GM23248 (cell line): ENCODE measurements at regions not wholly inside any gene's neighbourhood (a gene's known extent, or its start where the extent isn't known, plus 50 kb on each side); places are given as distances from the start of the nearest gene placed in this dataset.
"Not testable (repeated sequence)": the region's sequence is repeated elsewhere in the genome, so short reads cannot be mapped to it uniquely, and the experiment has no call there.

Source experiments
- EZH2 ChIP-seq: fragments of 200-600 bp; sonication (generic); IDR thresholded peaks from 2 replicates; pipeline ENCODE4 v1.6.1; 2018; ENCODE audit warnings: antibody characterized with exemption, mild to moderate bottlenecking; ENCODE audit not compliant: insufficient read depth, poor library complexity, severe bottlenecking
- EZH2phosphoT487 ChIP-seq: fragments of 200-600 bp; sonication (generic); IDR thresholded peaks from 2 replicates; pipeline ENCODE4 v1.6.1; 2018; ENCODE audit warnings: antibody characterized with exemption, moderate library complexity, mild to moderate bottlenecking, low read depth; ENCODE audit not compliant: insufficient read depth

DNA sequence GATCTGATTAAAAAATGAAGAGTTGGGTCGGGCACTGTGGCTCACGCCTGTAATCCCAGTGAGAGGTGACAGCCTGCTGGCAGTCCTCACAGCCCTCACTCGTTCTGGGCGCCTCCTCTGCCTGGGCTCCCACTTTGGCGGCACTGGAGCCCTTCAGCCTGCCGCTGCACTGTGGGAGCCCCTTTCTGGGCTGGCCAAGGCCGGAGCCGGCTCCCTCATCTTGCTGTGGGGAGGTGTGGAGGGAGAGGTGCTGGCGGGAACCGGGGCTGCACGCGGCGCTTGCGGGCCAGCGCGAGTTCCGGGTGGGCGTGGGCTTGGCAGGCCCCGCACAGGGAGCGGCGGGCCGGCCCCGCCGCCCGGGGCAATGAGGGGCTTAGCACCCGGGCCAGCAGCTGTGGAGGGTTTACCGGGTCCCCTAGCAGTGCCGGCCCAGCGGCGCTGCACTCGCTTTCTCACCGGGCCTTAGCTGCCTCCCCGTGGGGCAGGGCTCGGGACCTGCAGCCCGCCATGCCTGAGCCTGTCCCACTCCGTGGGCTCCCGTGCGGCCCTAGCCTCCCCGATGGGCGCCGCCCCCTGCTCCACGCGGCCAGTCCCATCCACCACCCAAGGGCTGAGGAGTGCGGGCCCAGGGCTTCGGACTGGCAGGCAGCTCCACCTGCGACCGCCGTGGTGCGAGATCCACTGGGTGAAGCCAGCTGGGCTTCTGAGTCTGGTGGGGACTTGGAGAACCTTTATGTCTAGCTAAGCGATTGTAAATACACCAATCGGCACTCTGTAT is 534.1 kb upstream of the ARRDC3 start:
- not testable (repeated sequence) for TF ChIP-seq EZH2, EZH2phosphoT487
